ENCODE measurements at regions not wholly inside any gene's neighbourhood (a gene's known extent, or its start where the extent isn't known, plus 50 kb on each side); places are given as distances from the start of the nearest gene placed in this dataset.
A peak's percentile ranks its signal among the peaks of the same experiment; 100 is the strongest.
"Not testable (repeated sequence)": the region's sequence is repeated elsewhere in the genome, so short reads cannot be mapped to it uniquely, and the experiment has no call there.

- DNase-seq (ENCODE audit: low read depth in 4 of 4, low spot score in 3 of 4): no peak
Measured at GRCh38 chr10:81688459-81688858, 186.5 kb upstream of the NRG3 start.

GRCh38 chr10:81696609-81697388 lies 178.2 kb upstream of the NRG3 start:
- DNase-seq (ENCODE audit: low read depth in 4 of 4, low spot score in 3 of 4): peak in 3 of 4 donors; percentile 27 to 44 (median 39)

- DNase-seq (ENCODE audit: low read depth in 4 of 4, low spot score in 3 of 4): no peak
Measured at GRCh38 chr10:81704596-81704995, 170.4 kb upstream of the NRG3 start.

GRCh38 chr10:81708416-81708815 lies 166.6 kb upstream of the NRG3 start:
- no peak for DNase-seq (ENCODE audit: low read depth in 4 of 4, low spot score in 3 of 4)

GRCh38 chr10:81708929-81709328 lies 166.1 kb upstream of the NRG3 start:
- no peak for DNase-seq (ENCODE audit: low read depth in 4 of 4, low spot score in 3 of 4)

- DNase-seq (ENCODE audit: low read depth in 4 of 4, low spot score in 3 of 4): no peak
Measured at GRCh38 chr10:81722399-81722798, 152.6 kb upstream of the NRG3 start.

GRCh38 chr10:81724431-81724830 lies 150.6 kb upstream of the NRG3 start:
- DNase-seq (ENCODE audit: low read depth in 4 of 4, low spot score in 3 of 4): no peak

GRCh38 chr10:81725851-81726250 lies 149.1 kb upstream of the NRG3 start:
- no peak for DNase-seq (ENCODE audit: low read depth in 4 of 4, low spot score in 3 of 4)

- no peak for DNase-seq (ENCODE audit: low read depth in 4 of 4, low spot score in 3 of 4)
Measured at GRCh38 chr10:81728692-81729091, 146.3 kb upstream of the NRG3 start.

- no peak for DNase-seq (ENCODE audit: low read depth in 4 of 4, low spot score in 3 of 4)
Measured at GRCh38 chr10:81730891-81731290, 144.1 kb upstream of the NRG3 start.

GRCh38 chr10:81733542-81733941 lies 141.5 kb upstream of the NRG3 start:
- no peak for DNase-seq (ENCODE audit: low read depth in 4 of 4, low spot score in 3 of 4)

GRCh38 chr10:81735167-81735566 lies 139.8 kb upstream of the NRG3 start:
- DNase-seq (ENCODE audit: low read depth in 4 of 4, low spot score in 3 of 4): not testable (repeated sequence)

- no peak for DNase-seq (ENCODE audit: low read depth in 4 of 4, low spot score in 3 of 4)
Measured at GRCh38 chr10:81759111-81759510, 115.9 kb upstream of the NRG3 start.

- DNase-seq (ENCODE audit: low read depth in 4 of 4, low spot score in 3 of 4): no peak
Measured at GRCh38 chr10:81784111-81784597, 90.8 kb upstream of the NRG3 start.

GRCh38 chr10:81792729-81793128 lies 82.3 kb upstream of the NRG3 start:
- no peak for DNase-seq (ENCODE audit: low read depth in 4 of 4, low spot score in 3 of 4)

GRCh38 chr10:81806842-81807241 lies 68.2 kb upstream of the NRG3 start:
- DNase-seq (ENCODE audit: low read depth in 4 of 4, low spot score in 3 of 4): no peak

GRCh38 chr10:81814842-81815241 lies 60.2 kb upstream of the NRG3 start:
- no peak for DNase-seq (ENCODE audit: low read depth in 4 of 4, low spot score in 3 of 4)

GRCh38 chr10:81817596-81818170 lies 57.3 kb upstream of the NRG3 start:
- no peak for DNase-seq (ENCODE audit: low read depth in 4 of 4, low spot score in 3 of 4)

GRCh38 chr10:81820418-81820817 lies 54.6 kb upstream of the NRG3 start:
- DNase-seq (ENCODE audit: low read depth in 4 of 4, low spot score in 3 of 4): peak in 1 of 4 donors; percentile 12
